GM20000 (cell line): ENCODE measurements at regions not wholly inside any gene's neighbourhood (a gene's known extent, or its start where the extent isn't known, plus 50 kb on each side); places are given as distances from the start of the nearest gene placed in this dataset.
"Not testable (repeated sequence)": the region's sequence is repeated elsewhere in the genome, so short reads cannot be mapped to it uniquely, and the experiment has no call there.

Experiments
- DNase-seq: peaks from one replicate; pipeline ENCODE4 v3.0.0; 2012; ENCODE audit warnings: low spot score
- TF ChIP-seq, protein P1 (sequence below): IDR thresholded peaks from 2 replicates; pipeline ENCODE4 v1.5.1; 2012; ENCODE audit warnings: mild to moderate bottlenecking, control low read depth; ENCODE audit errors: extremely low read depth, missing control alignments

DNA sequence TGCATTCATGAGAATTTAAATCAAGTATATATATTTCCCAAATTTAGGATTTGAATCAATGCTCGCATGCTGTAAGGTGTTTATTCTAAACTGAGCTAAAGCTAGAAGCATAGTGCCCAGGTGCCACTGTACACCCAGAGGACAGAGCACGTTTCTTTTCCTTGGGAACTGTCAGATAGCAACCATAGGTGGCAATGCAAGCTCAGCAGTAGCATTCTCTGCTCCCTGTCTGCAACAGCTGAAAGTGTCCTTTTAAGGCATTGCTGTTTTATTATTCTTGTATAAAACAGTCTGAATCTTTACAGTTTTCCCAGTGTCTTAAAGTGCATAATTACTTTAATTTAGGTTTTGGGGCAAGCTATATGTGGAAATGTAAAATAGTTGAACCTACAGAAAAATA, 443.4 kb upstream of the MMS22L start:
- TF ChIP-seq, protein P1, sequence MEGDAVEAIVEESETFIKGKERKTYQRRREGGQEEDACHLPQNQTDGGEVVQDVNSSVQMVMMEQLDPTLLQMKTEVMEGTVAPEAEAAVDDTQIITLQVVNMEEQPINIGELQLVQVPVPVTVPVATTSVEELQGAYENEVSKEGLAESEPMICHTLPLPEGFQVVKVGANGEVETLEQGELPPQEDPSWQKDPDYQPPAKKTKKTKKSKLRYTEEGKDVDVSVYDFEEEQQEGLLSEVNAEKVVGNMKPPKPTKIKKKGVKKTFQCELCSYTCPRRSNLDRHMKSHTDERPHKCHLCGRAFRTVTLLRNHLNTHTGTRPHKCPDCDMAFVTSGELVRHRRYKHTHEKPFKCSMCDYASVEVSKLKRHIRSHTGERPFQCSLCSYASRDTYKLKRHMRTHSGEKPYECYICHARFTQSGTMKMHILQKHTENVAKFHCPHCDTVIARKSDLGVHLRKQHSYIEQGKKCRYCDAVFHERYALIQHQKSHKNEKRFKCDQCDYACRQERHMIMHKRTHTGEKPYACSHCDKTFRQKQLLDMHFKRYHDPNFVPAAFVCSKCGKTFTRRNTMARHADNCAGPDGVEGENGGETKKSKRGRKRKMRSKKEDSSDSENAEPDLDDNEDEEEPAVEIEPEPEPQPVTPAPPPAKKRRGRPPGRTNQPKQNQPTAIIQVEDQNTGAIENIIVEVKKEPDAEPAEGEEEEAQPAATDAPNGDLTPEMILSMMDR = no peak
- no peak for DNase-seq

DNA sequence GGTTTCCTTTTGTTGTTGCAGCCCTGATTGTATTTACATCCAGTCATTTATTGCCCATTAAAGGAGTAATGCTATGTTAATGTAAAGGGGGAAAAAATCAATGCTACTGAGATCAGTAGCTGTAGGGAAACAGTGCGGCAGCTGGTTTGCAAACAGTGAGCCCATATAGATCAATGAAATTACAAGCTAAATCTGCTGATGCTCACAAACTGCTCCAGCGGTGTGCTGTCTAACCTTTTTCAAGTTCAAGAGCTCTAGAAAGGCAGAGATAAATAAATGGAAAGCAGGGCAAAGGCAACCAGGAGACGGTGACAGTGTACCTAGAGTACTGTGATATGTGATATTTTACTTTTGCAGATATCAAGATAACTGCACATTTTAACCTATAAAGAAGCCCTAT, 449.0 kb upstream of the MMS22L start:
- no peak for DNase-seq
- TF ChIP-seq, protein P1 = no peak

DNA sequence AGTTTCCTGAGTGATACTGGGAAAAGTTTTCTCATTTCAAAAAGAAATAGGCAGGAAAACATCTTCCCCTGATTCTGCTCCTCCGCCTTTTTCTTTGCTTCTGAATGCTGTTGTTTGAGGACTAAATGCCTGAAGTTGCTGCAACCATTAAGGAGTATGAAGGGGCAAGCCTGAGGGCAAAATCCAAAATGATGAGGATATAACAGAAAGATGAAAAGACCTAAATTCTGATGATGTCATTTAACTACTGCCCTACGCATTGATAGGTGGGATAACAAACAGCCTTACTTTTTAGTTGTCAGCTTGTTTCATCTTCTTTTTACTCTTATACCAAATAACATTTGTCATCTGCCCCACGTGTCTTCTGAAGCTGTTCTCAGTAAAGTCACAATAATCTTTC, 474.6 kb upstream of the MMS22L start:
- TF ChIP-seq, protein P1 = no peak
- DNase-seq = no peak

DNA sequence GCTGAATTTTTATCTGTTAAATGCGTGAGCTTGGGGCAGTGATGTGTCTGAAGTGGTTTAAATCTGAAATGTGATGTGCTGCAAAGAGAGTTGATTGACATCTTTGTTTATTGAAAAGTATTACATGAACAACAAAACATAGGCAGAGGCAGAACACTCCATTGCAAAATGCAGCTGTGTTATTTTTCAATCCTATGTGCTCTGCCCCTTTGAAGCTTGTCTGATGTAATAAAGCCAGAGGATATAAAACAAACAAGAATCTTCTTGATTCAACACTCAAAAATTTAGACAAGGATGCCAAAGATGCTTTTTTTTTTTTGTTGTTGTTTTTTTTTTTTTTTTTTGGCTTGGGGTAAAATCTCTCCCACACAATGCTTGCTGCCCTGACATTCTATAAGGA, 482.4 kb upstream of the MMS22L start:
- no peak for DNase-seq
- TF ChIP-seq, protein P1 = no peak

DNA sequence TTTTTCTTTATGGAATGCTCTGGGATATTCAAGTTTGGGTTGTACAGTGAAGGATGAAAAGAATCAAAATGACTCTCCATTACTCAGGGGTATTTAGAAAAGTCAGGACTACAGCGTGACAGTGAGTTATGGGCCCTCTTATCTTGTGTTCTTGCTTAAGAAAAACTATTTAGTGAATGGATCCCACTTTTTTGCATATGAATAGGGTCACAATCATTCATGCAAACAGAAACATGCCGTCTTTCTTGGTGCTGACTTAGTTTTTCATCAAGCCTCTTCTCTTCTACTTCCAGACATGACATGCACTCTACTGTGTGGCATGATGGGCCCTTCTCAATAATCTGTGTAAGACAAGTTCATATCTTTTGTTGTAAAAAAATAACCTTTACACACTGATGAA, 488.4 kb upstream of the MMS22L start:
- DNase-seq = no peak
- TF ChIP-seq, protein P1 = no peak

DNA sequence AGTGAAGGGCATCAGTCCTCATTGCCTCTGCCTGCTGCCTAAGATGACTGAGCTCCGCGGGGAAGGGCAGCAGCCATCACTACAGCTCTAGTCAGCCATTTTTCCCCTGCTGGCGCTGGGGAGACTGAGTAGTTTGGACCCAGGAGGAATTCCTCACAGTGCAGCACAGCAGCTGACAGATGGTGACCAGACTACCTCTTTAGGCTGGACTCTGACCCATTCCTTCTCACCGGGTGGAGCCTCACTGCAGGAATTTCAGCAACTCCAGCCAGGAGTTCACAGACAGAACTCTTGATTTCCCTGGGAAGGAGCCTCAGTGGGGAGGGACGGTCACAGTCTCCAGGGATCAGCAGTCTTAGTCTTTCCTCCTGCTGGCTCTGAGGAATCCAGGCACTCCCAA, 492.0 kb upstream of the MMS22L start:
- TF ChIP-seq, protein P1 = no peak
- DNase-seq = no peak

DNA sequence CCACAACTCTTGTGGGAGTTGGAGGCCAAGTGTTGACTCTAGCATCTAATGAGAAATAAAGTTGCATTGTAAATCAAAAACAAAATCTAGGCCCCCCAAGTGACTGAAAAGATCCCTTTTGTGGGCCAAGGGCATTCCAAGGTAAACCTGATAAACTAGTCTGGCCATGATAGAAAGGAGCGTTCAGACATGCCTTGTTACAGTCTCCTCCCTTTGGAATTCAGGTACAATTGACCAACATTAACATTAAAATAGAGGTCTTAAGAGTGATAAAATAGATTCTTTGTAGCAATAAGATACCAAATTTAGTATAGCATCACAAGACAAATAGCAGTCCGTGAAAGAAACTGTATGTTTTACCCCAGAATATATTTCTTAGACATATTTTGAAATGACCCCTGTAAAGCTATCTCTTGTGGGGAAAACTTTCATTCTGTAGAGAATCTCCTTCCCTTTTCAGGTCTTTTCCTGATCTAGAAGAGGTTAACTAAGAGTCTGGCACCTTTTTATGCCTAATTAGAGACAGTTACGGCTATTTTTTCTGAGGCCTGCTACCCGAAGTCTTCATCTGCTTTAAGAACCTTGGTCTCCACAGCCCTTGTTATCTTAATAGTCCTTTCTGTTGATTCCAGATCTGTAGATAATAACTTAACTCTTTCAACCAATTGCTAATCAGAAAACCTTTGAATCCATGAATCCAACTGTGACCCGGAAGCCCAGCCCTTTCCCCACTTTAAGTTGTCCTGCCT, 495.4 kb upstream of the MMS22L start:
- TF ChIP-seq, protein P1 = no peak
- DNase-seq = no peak

DNA sequence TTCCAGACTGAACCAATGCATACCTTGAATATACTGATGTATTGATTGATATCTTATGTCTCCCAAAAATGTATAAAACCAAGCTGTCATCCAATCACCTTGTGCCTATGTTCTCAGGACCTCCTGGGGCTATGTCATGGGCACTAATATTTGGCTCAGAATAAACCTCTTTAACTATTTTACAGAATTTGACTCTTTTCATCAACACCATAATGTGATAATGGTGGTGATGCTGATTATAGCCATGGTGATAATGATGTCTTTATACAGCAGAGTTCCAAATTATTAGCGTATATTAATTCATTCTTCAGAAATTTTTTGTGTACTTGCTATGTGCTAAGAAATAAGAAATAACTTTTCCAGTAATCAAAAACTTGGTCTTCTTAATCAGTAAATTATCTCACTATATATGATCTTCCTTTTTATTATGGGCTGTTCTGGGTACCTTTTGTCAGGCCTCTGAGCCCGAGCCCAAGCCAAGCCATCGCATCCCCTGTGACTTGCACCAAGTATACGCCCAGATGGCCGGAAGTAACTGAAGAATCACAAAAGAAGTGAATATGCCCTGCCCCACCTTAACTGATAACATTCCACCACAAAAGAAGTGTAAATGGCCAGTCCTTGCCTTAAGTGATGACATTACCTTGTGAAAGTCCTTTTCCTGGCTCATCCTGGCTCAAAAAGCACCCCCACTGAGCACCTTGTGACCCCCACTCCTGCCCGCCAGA, 496.2 kb upstream of the MMS22L start:
- DNase-seq = not testable (repeated sequence)
